Esophagus muscularis mucosa (tissue), 4 donors: ENCODE measurements at regions not wholly inside any gene's neighbourhood (a gene's known extent, or its start where the extent isn't known, plus 50 kb on each side); places are given as distances from the start of the nearest gene placed in this dataset.
"Not testable (repeated sequence)": the region's sequence is repeated elsewhere in the genome, so short reads cannot be mapped to it uniquely, and the experiment has no call there.

Experiments
- DNase-seq: peaks from one replicate; pipeline ENCODE4 v3.0.0-alpha.2; 2017; ENCODE audit errors: extremely low spot score
- H3K27ac ChIP-seq, 4 donors: fragments of 200-600 bp; sonication (generic); replicated peaks in 1 of 4; 1 replicate in 3 of 4; 2 replicates in 1 of 4; pipeline ENCODE4 v1.5.1; 2016 to 2019; ENCODE audit warnings: mild to moderate bottlenecking in 1 of 4
- H3K27me3 ChIP-seq, 4 donors: fragments of 200-600 bp; sonication (generic); one replicate each; pipeline versions ENCODE4 v1.5.1 to v1.6.0; 2016 to 2019
- H3K36me3 ChIP-seq, 4 donors: fragments of 200-600 bp; sonication (generic); one replicate each; pipeline ENCODE4 v1.5.1; 2016 to 2019
- H3K4me1 ChIP-seq, 4 donors: fragments of 200-600 bp; sonication (generic); one replicate each; pipeline ENCODE4 v1.5.1; 2016 to 2019
- H3K4me3 ChIP-seq, 4 donors: fragments of 200-600 bp; sonication (generic); 1 replicate in 2 of 4; 2 replicates in 2 of 4; pipeline ENCODE4 v1.5.1; 2016 to 2019; ENCODE audit warnings: mild to moderate bottlenecking in 4 of 4, moderate library complexity in 1 of 4
- H3K9me3 ChIP-seq, 4 donors: fragments of 200-600 bp; sonication (generic); 1 replicate in 3 of 4; 2 replicates in 1 of 4; pipeline ENCODE4 v1.5.1; 2016 to 2019
- EP300 ChIP-seq: sonication (generic); formaldehyde crosslinking; IDR thresholded peaks from one replicate; pipeline ENCODE4 v1.6.1; 2017; ENCODE audit warnings: antibody characterized with exemption
- POLR2A ChIP-seq: fragments of 450-650 bp; IDR thresholded peaks from one replicate; pipeline ENCODE4 v1.6.1; 2017; ENCODE audit warnings: antibody characterized with exemption, moderate library complexity, mild to moderate bottlenecking, low read depth
- POLR2AphosphoS5 ChIP-seq, 2 donors: sonication (generic); formaldehyde crosslinking; IDR thresholded peaks; one replicate each; pipeline ENCODE4 v1.6.1; 2017; ENCODE audit warnings: antibody characterized with exemption in 2 of 2
- WGBS: methylation state at CpG from one replicate; pipeline ENCODE4 v1.1.5; 2018; 5-methylcytosine and 5-hydroxymethylcytosine counted together
- intact Hi-C: fragments of 100-400 bp; cut with DNase I; formaldehyde crosslinking; loops from one replicate; pipeline ENCODE4 v1.15.1; 2023
- TF ChIP-seq, protein P1 (sequence below), 3 experiments: fragments of 200-600 bp in 2 of 3; fragments of 450-650 bp in 1 of 3; sonication (generic) in 2 of 3; IDR thresholded peaks; one replicate each; pipeline ENCODE4 v1.5.1; 2017 to 2019; ENCODE audit warnings: antibody characterized with exemption in 3 of 3, mild to moderate bottlenecking in 2 of 3, moderate library complexity in 1 of 3

DNA sequence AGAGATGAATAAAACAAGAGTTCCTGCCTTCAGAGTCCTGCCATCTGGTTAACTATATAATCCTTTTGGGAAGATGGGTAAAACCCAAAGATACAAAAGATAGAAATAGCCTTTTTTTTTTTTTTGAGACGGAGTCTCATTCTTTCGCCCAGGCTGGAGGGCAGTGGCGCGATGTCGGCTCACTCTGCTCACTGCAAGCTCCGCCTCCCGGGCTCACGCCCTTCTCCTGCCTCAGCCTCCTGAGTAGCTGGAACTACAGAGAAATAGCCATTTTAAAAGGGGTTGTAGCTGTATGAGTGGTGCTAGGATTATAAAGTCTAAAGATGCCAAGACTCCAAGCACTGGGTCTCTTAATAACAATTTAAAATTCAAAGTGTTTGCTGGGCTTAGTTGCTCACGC, 97.2 kb downstream of the KDR start:
- H3K4me1 ChIP-seq = peaks cover 10 to 47% (median 30%) of the 10 kb centered on the region in 4 donors
- no peak overlapping the region for H3K27ac ChIP-seq
- H3K4me3 ChIP-seq = no peak overlapping the region
- no peaks in the 10 kb centered on the region for H3K27me3 ChIP-seq
- no peak for DNase-seq
- intact Hi-C loops = no loop called here
- WGBS = 91% methylated on average over 9 of the region's 9 CpGs
- TF ChIP-seq POLR2AphosphoS5 (IDR thresholded peaks at IDR 0.05) = no peak
- TF ChIP-seq, protein P1, sequence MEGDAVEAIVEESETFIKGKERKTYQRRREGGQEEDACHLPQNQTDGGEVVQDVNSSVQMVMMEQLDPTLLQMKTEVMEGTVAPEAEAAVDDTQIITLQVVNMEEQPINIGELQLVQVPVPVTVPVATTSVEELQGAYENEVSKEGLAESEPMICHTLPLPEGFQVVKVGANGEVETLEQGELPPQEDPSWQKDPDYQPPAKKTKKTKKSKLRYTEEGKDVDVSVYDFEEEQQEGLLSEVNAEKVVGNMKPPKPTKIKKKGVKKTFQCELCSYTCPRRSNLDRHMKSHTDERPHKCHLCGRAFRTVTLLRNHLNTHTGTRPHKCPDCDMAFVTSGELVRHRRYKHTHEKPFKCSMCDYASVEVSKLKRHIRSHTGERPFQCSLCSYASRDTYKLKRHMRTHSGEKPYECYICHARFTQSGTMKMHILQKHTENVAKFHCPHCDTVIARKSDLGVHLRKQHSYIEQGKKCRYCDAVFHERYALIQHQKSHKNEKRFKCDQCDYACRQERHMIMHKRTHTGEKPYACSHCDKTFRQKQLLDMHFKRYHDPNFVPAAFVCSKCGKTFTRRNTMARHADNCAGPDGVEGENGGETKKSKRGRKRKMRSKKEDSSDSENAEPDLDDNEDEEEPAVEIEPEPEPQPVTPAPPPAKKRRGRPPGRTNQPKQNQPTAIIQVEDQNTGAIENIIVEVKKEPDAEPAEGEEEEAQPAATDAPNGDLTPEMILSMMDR (IDR thresholded peaks at IDR 0.05) = no peak
- H3K9me3 ChIP-seq = no peaks in the 10 kb centered on the region
- no peaks in the 10 kb centered on the region for H3K36me3 ChIP-seq

GRCh38 chr4:55027596-55027995, 97.8 kb downstream of the KDR start:
- Histone ChIP-seq H3K36me3 (no peaks in the 10 kb centered on the region), H3K27ac (no peak overlapping the region), H3K27me3 (no peaks in the 10 kb centered on the region), H3K9me3 (no peaks in the 10 kb centered on the region), H3K4me3 (no peak overlapping the region), H3K4me1 (peaks cover 4 to 41% (median 24%) of the 10 kb centered on the region in 4 donors)
- intact Hi-C loops = no loop called here
- 90% methylated on average over 2 of the region's 2 CpGs for WGBS
- no peak for DNase-seq
- TF ChIP-seq, protein P1 (IDR thresholded peaks at IDR 0.05) = no peak
- TF ChIP-seq POLR2A (no peak), POLR2AphosphoS5 (IDR thresholded peaks at IDR 0.05) (no peak), EP300 (no peak)

DNA sequence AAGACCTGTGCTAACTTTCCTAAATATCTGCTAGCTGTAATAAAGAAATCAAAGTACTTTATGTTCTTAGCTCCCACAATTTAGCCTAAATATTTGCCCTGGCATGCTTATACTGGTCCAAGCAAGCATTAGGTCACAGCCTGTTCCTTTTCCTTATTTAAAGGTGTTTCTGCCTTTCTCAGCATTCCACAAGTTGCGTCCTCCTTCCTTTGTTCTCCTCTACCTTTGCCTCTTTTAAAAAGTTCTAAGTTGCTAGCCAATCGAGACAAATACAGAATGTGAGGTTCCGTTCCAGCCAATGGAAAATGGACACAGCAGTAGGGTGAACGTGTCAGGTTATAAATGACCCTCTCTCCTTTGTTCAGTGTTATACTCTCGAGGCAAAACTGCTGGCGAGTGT, 99.9 kb downstream of the KDR start:
- H3K36me3 ChIP-seq, H3K4me3 ChIP-seq, intact Hi-C loops, DNase-seq, H3K27me3 ChIP-seq, H3K9me3 ChIP-seq: not testable (repeated sequence)
- Histone ChIP-seq H3K4me1 (peaks cover 0 to 27% (median 10%) of the 10 kb centered on the region in 4 donors), H3K27ac (peak overlapping the region; percentile 53 to 66 (median 58))
- TF ChIP-seq POLR2AphosphoS5 (IDR thresholded peaks at IDR 0.05) = peak in 1 of 2 donors; percentile 49
- WGBS = 77% methylated on average over 6 of the region's 6 CpGs

- TF ChIP-seq EP300 (no peak), POLR2AphosphoS5 (IDR thresholded peaks at IDR 0.05) (no peak), POLR2A (no peak)
- TF ChIP-seq, protein P1 (IDR thresholded peaks at IDR 0.05) = no peak
- DNase-seq = no peak
- WGBS = 95% methylated on average over 2 of the region's 2 CpGs
- intact Hi-C loops = no loop called here
- H3K27me3 ChIP-seq = no peaks in the 10 kb centered on the region
- no peaks in the 10 kb centered on the region for H3K36me3 ChIP-seq
- no peaks in the 10 kb centered on the region for H3K9me3 ChIP-seq
- peaks cover 0 to 25% (median 9%) of the 10 kb centered on the region in 4 donors for H3K4me1 ChIP-seq
- no peak overlapping the region for H3K27ac ChIP-seq
- H3K4me3 ChIP-seq = no peak overlapping the region
Measured at GRCh38 chr4:55023030-55023429, 102.4 kb downstream of the KDR start.

- Histone ChIP-seq H3K36me3 (no peaks in the 10 kb centered on the region), H3K9me3 (no peaks in the 10 kb centered on the region), H3K27me3 (no peaks in the 10 kb centered on the region), H3K4me1 (peaks cover 0 to 31% (median 9%) of the 10 kb centered on the region in 4 donors), H3K4me3 (no peak overlapping the region), H3K27ac (no peak overlapping the region)
- 76% methylated on average over 1 of the region's 1 CpG for WGBS
- intact Hi-C loops = no loop called here
- TF ChIP-seq POLR2AphosphoS5 (IDR thresholded peaks at IDR 0.05) (no peak), EP300 (no peak), POLR2A (no peak)
- TF ChIP-seq, protein P1 (IDR thresholded peaks at IDR 0.05) = no peak
- no peak for DNase-seq
Measured at GRCh38 chr4:55021214-55021613, 104.2 kb downstream of the KDR start.
